ENCODE measurements at regions not wholly inside any gene's neighbourhood (a gene's known extent, or its start where the extent isn't known, plus 50 kb on each side); places are given as distances from the start of the nearest gene placed in this dataset.

- no peak for TF ChIP-seq GATA3 (IDR thresholded peaks at IDR 0.05; ENCODE audit: low read depth, low read length)
- no peak for TF ChIP-seq GATA2 (IDR thresholded peaks at IDR 0.05; ENCODE audit: low read depth, low read length)
Measured at GRCh38 chr13:58239774-58240268, 608.3 kb downstream of the PCDH17 start.

DNA sequence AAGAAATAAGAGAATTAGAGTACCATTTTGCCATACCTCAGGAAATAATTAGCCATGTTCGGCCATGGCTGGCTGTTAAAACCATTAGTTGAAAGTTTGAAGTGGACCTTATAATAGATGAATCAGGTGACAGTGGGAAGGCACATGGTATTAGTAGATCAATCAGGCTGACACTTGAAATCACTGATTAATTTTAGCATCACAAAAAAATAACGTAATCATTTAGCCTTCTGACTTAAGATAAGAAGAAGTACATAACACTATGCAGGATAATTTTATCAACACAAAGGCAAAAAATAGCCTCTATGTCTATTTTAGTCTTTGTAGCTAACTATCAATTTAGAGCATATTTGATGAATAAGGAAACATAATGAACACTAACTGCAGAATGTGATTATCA, 615.5 kb downstream of the PCDH17 start:
- no peak for TF ChIP-seq GATA3 (IDR thresholded peaks at IDR 0.05; ENCODE audit: low read depth, low read length)
- no peak for TF ChIP-seq GATA2 (IDR thresholded peaks at IDR 0.05; ENCODE audit: low read depth, low read length)

DNA sequence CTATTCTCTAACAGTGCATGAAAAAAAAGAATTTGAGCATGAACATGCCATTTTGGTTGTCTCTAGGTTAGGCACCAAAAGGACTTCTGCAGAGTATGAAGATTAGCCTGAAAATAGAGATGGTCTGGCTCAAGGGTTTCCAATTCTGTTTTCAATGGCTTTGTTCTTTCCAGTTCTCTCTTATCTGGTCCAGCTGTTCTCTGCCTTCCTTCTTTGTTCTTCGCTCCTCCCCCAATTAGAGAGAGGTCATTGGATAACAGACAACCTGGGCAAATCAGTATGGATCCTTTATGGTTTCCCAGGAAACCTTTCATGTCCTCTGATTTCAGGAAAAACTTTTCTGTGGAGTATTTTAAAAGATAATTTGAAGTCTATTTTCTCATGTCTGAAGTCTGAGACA, 623.4 kb downstream of the PCDH17 start:
- TF ChIP-seq GATA3 (IDR thresholded peaks at IDR 0.05; ENCODE audit: low read depth, low read length) (no peak), GATA2 (IDR thresholded peaks at IDR 0.05; ENCODE audit: low read depth, low read length) (no peak)

DNA sequence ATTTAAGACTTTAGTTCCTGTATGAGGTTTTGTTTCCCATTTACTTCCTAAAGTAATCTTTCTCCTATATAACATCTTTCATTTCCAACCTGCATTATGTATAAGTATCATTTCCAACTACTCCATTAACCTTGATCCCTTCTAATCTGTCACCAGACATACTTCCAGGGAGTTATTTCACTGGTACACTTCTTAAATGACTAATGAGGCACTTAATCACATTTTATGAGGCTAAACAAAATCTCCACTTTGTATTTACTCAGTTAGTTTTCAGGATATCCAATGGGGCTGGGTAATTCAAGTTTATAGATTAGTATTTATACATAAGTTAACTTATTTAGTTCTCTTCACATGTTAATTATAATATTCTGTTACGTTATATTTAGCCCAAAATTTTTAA, 634.7 kb downstream of the PCDH17 start:
- TF ChIP-seq GATA2 (IDR thresholded peaks at IDR 0.05; ENCODE audit: low read depth, low read length) (no peak), GATA3 (IDR thresholded peaks at IDR 0.05; ENCODE audit: low read depth, low read length) (no peak)

GRCh38 chr13:58298556-58299135, 667.1 kb downstream of the PCDH17 start:
- TF ChIP-seq GATA3 (IDR thresholded peaks at IDR 0.05; ENCODE audit: low read depth, low read length) (no peak), GATA2 (IDR thresholded peaks at IDR 0.05; ENCODE audit: low read depth, low read length) (no peak)

GRCh38 chr13:58300224-58300623, 668.7 kb downstream of the PCDH17 start:
- TF ChIP-seq GATA2 (IDR thresholded peaks at IDR 0.05; ENCODE audit: low read depth, low read length) (no peak), GATA3 (IDR thresholded peaks at IDR 0.05; ENCODE audit: low read depth, low read length) (no peak)

GRCh38 chr13:58300974-58301681, 669.6 kb downstream of the PCDH17 start:
- no peak for TF ChIP-seq GATA3 (IDR thresholded peaks at IDR 0.05; ENCODE audit: low read depth, low read length)
- no peak for TF ChIP-seq GATA2 (IDR thresholded peaks at IDR 0.05; ENCODE audit: low read depth, low read length)

DNA sequence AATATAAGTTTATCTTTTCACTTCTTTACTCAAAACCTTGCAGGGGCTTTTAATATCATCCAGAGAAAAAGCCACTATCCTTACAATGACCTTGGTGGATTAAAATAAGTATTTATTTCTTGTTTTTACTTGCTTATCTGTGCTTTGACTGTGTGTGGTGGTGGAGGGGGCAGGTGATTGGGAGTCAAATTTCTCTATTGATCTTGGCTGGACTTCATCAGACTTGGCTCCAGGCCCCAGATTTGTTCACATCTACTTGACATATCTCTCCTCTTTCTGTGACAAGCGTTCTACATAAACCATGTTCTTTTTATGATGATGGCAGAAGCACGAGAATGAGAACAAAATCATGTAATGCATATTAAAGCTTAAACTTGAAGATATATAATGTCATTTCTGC, 670.8 kb downstream of the PCDH17 start:
- no peak for TF ChIP-seq GATA3 (IDR thresholded peaks at IDR 0.05; ENCODE audit: low read depth, low read length)
- no peak for TF ChIP-seq GATA2 (IDR thresholded peaks at IDR 0.05; ENCODE audit: low read depth, low read length)

DNA sequence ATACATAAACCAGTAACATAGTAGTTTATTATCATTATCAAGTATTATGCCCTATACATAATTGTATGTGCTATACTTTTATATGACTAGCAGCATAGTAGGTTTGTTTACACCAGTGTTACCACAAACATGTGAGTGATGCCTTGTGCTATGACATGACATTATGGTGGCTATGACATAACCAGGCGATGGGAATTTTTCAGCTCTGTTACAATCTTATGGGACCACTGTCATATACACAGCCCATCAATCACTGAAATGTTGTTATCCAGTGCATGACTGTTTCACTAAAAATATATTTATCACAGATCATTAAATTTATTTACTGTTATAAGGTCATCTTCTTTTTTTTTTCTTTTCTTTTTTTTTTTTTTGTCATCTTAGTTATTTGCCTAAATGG, 674.5 kb downstream of the PCDH17 start:
- TF ChIP-seq GATA3 (IDR thresholded peaks at IDR 0.05; ENCODE audit: low read depth, low read length) (no peak), GATA2 (IDR thresholded peaks at IDR 0.05; ENCODE audit: low read depth, low read length) (no peak)

- TF ChIP-seq GATA2 (IDR thresholded peaks at IDR 0.05; ENCODE audit: low read depth, low read length) (no peak), GATA3 (IDR thresholded peaks at IDR 0.05; ENCODE audit: low read depth, low read length) (no peak)
Measured at GRCh38 chr13:58313219-58313618, 681.7 kb downstream of the PCDH17 start.

GRCh38 chr13:58318495-58319167, 687.1 kb downstream of the PCDH17 start:
- TF ChIP-seq GATA3 (IDR thresholded peaks at IDR 0.05; ENCODE audit: low read depth, low read length): no peak
- TF ChIP-seq GATA2 (IDR thresholded peaks at IDR 0.05; ENCODE audit: low read depth, low read length): no peak

DNA sequence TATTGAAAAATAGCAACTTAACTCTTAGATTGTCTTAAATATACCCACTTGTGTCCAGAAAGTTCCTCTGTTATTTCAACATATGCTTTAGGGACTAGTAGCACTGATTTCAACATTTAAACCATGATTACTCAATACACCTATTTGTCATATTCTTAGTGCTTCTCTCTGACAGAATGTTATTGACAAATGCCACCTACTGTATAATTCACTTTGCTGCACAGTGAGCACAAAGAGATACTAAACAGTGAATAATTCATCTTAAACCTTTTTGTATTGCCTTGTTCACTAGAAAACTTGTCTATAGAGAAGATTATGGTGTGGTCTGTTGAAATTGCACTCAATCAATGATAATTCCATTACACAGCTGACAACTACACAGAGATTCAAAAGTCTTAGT, 692.6 kb downstream of the PCDH17 start:
- no peak for TF ChIP-seq GATA2 (IDR thresholded peaks at IDR 0.05; ENCODE audit: low read depth, low read length)
- no peak for TF ChIP-seq GATA3 (IDR thresholded peaks at IDR 0.05; ENCODE audit: low read depth, low read length)

GRCh38 chr13:58329746-58330145, 698.2 kb downstream of the PCDH17 start:
- TF ChIP-seq GATA3 (IDR thresholded peaks at IDR 0.05; ENCODE audit: low read depth, low read length) (no peak), GATA2 (IDR thresholded peaks at IDR 0.05; ENCODE audit: low read depth, low read length) (no peak)

DNA sequence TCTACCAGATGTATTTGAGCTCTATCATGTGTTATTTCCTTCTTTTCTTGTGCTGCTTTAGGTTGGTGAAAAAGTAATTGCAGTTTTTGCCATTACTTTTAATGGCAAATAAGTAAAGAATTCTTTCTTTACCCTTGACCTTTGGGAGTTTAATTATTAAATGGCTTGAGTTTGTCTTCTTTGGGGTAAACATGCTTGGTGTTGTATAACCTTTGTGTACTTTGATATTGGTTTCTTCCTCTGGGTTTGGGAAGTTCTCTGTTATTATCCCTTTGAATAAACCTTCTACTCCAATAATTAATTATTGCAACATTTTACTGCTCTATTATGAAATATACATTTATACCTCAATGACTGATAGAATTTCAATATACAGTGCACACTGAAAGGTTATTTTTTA, 709.4 kb downstream of the PCDH17 start:
- no peak for TF ChIP-seq GATA2 (IDR thresholded peaks at IDR 0.05; ENCODE audit: low read depth, low read length)
- TF ChIP-seq GATA3 (IDR thresholded peaks at IDR 0.05; ENCODE audit: low read depth, low read length): no peak

DNA sequence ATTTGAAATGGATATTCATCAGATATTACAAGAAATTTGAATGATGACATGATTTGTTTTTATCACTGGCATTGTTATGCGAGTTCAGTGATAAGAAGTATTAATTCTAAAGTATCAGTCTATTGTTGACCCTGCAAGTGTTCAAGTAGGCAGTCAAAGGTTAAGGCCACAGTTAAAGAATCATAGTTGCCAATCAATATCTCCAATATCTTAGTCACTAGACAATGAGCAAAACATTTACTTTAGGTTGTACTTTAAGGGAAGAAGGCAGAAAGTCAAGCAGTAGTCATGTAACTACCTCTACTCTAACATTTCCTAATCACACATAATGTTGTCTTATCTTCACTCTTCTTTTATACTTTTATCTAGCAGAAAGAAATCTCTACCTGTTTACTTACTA, 709.8 kb downstream of the PCDH17 start:
- no peak for TF ChIP-seq GATA3 (IDR thresholded peaks at IDR 0.05; ENCODE audit: low read depth, low read length)
- TF ChIP-seq GATA2 (IDR thresholded peaks at IDR 0.05; ENCODE audit: low read depth, low read length): no peak

Data from SH-SY5Y (cell line).